ENCODE measurements at regions not wholly inside any gene's neighbourhood (a gene's known extent, or its start where the extent isn't known, plus 50 kb on each side); places are given as distances from the start of the nearest gene placed in this dataset.

GRCh38 chr9:135241381-135242048 lies 154.0 kb downstream of the OLFM1 start:
- H2BK5ac ChIP-seq (ENCODE audit: low read depth, low read length, poor library complexity, severe bottlenecking) = no peak overlapping the region
- no peak overlapping the region for H2AK5ac ChIP-seq (ENCODE audit: low read length, severe bottlenecking)
- WGBS = 78% methylated on average over 19 of the region's 19 CpGs
- no peak overlapping the region for H4K91ac ChIP-seq (ENCODE audit: low read length)
- no peaks in the 10 kb centered on the region for H3K4me1 ChIP-seq (ENCODE audit: control insufficient read depth, insufficient read depth, low read depth, low read length)
- no peaks in the 10 kb centered on the region for H3K9me3 ChIP-seq (ENCODE audit: control insufficient read depth, low read length)
- H3K18ac ChIP-seq (ENCODE audit: low read depth in 1 of 2, low read length in 2 of 2) = no peak overlapping the region
- H3K14ac ChIP-seq (ENCODE audit: low read length in 2 of 2) = no peak overlapping the region
- H3K4me3 ChIP-seq (ENCODE audit: insufficient read depth in 1 of 2, low read depth in 1 of 2, low read length in 2 of 2) = no peak overlapping the region
- H2BK12ac ChIP-seq (ENCODE audit: low read length in 2 of 2) = no peak overlapping the region
- no peak overlapping the region for H3K4ac ChIP-seq (ENCODE audit: low read depth in 1 of 2, low read length in 2 of 2)
- H2BK120ac ChIP-seq (ENCODE audit: low read depth, low read length) = no peak overlapping the region
- no peak overlapping the region for H3K27ac ChIP-seq (ENCODE audit: low read length, poor library complexity, severe bottlenecking)
- peaks cover 0 to 23% of the 10 kb centered on the region in 2 experiments for H3K27me3 ChIP-seq (ENCODE audit: control insufficient read depth in 1 of 2, insufficient read depth in 1 of 2, low read length in 2 of 2)
- H3K79me1 ChIP-seq (replicated peaks; ENCODE audit: low read length, poor library complexity, severe bottlenecking) = no peaks in the 10 kb centered on the region
- H3K9ac ChIP-seq (ENCODE audit: low read length) = no peak overlapping the region
- H4K8ac ChIP-seq (ENCODE audit: low read length) = no peak overlapping the region
- H3K4me2 ChIP-seq (ENCODE audit: low read length, poor library complexity, severe bottlenecking) = no peak overlapping the region
- no peak overlapping the region for H3K23ac ChIP-seq (ENCODE audit: low read length in 2 of 2)
- DNase-seq = no peak
- no peak overlapping the region for H2AFZ ChIP-seq (ENCODE audit: low read depth, low read length)
- no peak overlapping the region for H2BK15ac ChIP-seq (ENCODE audit: low read depth, poor library complexity, severe bottlenecking)
- no peaks in the 10 kb centered on the region for H3K36me3 ChIP-seq (ENCODE audit: control insufficient read depth in 1 of 2, insufficient read depth in 2 of 2, low read depth in 1 of 2, low read length in 2 of 2)

GRCh38 chr9:135242049-135242396 lies 154.6 kb downstream of the OLFM1 start:
- Histone ChIP-seq H3K23ac (ENCODE audit: low read length in 2 of 2) (no peak overlapping the region), H3K9ac (ENCODE audit: low read length) (no peak overlapping the region), H2BK15ac (ENCODE audit: low read depth, poor library complexity, severe bottlenecking) (no peak overlapping the region), H4K8ac (ENCODE audit: low read length) (no peak overlapping the region), H3K36me3 (ENCODE audit: control insufficient read depth in 1 of 2, insufficient read depth in 2 of 2, low read depth in 1 of 2, low read length in 2 of 2) (no peaks in the 10 kb centered on the region), H3K14ac (ENCODE audit: low read length in 2 of 2) (no peak overlapping the region), H4K91ac (ENCODE audit: low read length) (no peak overlapping the region), H2BK5ac (ENCODE audit: low read depth, low read length, poor library complexity, severe bottlenecking) (no peak overlapping the region), H3K18ac (ENCODE audit: low read depth in 1 of 2, low read length in 2 of 2) (no peak overlapping the region), H3K27ac (ENCODE audit: low read length, poor library complexity, severe bottlenecking) (no peak overlapping the region), H3K9me3 (ENCODE audit: control insufficient read depth, low read length) (no peaks in the 10 kb centered on the region), H3K4me3 (ENCODE audit: insufficient read depth in 1 of 2, low read depth in 1 of 2, low read length in 2 of 2) (peak overlapping the region in 1 of 2 experiments; percentile 14), H2BK120ac (ENCODE audit: low read depth, low read length) (no peak overlapping the region), H3K79me1 (replicated peaks; ENCODE audit: low read length, poor library complexity, severe bottlenecking) (no peaks in the 10 kb centered on the region), H3K27me3 (ENCODE audit: control insufficient read depth in 1 of 2, insufficient read depth in 1 of 2, low read length in 2 of 2) (peaks cover 0 to 24% of the 10 kb centered on the region in 2 experiments), H3K4me1 (ENCODE audit: control insufficient read depth, insufficient read depth, low read depth, low read length) (no peaks in the 10 kb centered on the region), H3K4ac (ENCODE audit: low read depth in 1 of 2, low read length in 2 of 2) (no peak overlapping the region), H2AK5ac (ENCODE audit: low read length, severe bottlenecking) (no peak overlapping the region), H3K4me2 (ENCODE audit: low read length, poor library complexity, severe bottlenecking) (no peak overlapping the region), H2BK12ac (ENCODE audit: low read length in 2 of 2) (no peak overlapping the region), H2AFZ (ENCODE audit: low read depth, low read length) (no peak overlapping the region)
- WGBS = 79% methylated on average over 9 of the region's 9 CpGs
- no peak for DNase-seq

GRCh38 chr9:135242406-135242805 lies 154.9 kb downstream of the OLFM1 start:
- Histone ChIP-seq H3K18ac (ENCODE audit: low read depth in 1 of 2, low read length in 2 of 2) (no peak overlapping the region), H2AK5ac (ENCODE audit: low read length, severe bottlenecking) (no peak overlapping the region), H4K91ac (ENCODE audit: low read length) (no peak overlapping the region), H2AFZ (ENCODE audit: low read depth, low read length) (no peak overlapping the region), H3K9me3 (ENCODE audit: control insufficient read depth, low read length) (no peaks in the 10 kb centered on the region), H3K4me1 (ENCODE audit: control insufficient read depth, insufficient read depth, low read depth, low read length) (no peaks in the 10 kb centered on the region), H3K4me3 (ENCODE audit: insufficient read depth in 1 of 2, low read depth in 1 of 2, low read length in 2 of 2) (no peak overlapping the region), H3K14ac (ENCODE audit: low read length in 2 of 2) (no peak overlapping the region), H3K4me2 (ENCODE audit: low read length, poor library complexity, severe bottlenecking) (no peak overlapping the region), H3K36me3 (ENCODE audit: control insufficient read depth in 1 of 2, insufficient read depth in 2 of 2, low read depth in 1 of 2, low read length in 2 of 2) (no peaks in the 10 kb centered on the region), H3K4ac (ENCODE audit: low read depth in 1 of 2, low read length in 2 of 2) (no peak overlapping the region), H3K79me1 (replicated peaks; ENCODE audit: low read length, poor library complexity, severe bottlenecking) (no peaks in the 10 kb centered on the region), H2BK5ac (ENCODE audit: low read depth, low read length, poor library complexity, severe bottlenecking) (no peak overlapping the region), H4K8ac (ENCODE audit: low read length) (no peak overlapping the region), H3K27ac (ENCODE audit: low read length, poor library complexity, severe bottlenecking) (no peak overlapping the region), H2BK15ac (ENCODE audit: low read depth, poor library complexity, severe bottlenecking) (no peak overlapping the region), H2BK120ac (ENCODE audit: low read depth, low read length) (no peak overlapping the region), H2BK12ac (ENCODE audit: low read length in 2 of 2) (no peak overlapping the region), H3K23ac (ENCODE audit: low read length in 2 of 2) (no peak overlapping the region), H3K27me3 (ENCODE audit: control insufficient read depth in 1 of 2, insufficient read depth in 1 of 2, low read length in 2 of 2) (peaks cover 0 to 26% of the 10 kb centered on the region in 2 experiments), H3K9ac (ENCODE audit: low read length) (no peak overlapping the region)
- no peak for DNase-seq
- 84% methylated on average over 10 of the region's 11 CpGs for WGBS

- no peaks in the 10 kb centered on the region for H3K79me1 ChIP-seq (replicated peaks; ENCODE audit: low read length, poor library complexity, severe bottlenecking)
- H2BK120ac ChIP-seq (ENCODE audit: low read depth, low read length) = no peak overlapping the region
- H2BK5ac ChIP-seq (ENCODE audit: low read depth, low read length, poor library complexity, severe bottlenecking) = no peak overlapping the region
- H3K18ac ChIP-seq (ENCODE audit: low read depth in 1 of 2, low read length in 2 of 2) = no peak overlapping the region
- no peak overlapping the region for H3K9ac ChIP-seq (ENCODE audit: low read length)
- no peak overlapping the region for H2AK5ac ChIP-seq (ENCODE audit: low read length, severe bottlenecking)
- no peak overlapping the region for H3K23ac ChIP-seq (ENCODE audit: low read length in 2 of 2)
- no peak overlapping the region for H3K27ac ChIP-seq (ENCODE audit: low read length, poor library complexity, severe bottlenecking)
- H4K91ac ChIP-seq (ENCODE audit: low read length) = no peak overlapping the region
- H2BK12ac ChIP-seq (ENCODE audit: low read length in 2 of 2) = no peak overlapping the region
- no peak overlapping the region for H4K8ac ChIP-seq (ENCODE audit: low read length)
- no peak overlapping the region for H3K4me3 ChIP-seq (ENCODE audit: insufficient read depth in 1 of 2, low read depth in 1 of 2, low read length in 2 of 2)
- 87% methylated on average over 31 of the region's 31 CpGs for WGBS
- peaks cover 2% of the 10 kb centered on the region for H3K4me1 ChIP-seq (ENCODE audit: control insufficient read depth, insufficient read depth, low read depth, low read length)
- peaks cover 0 to 29% of the 10 kb centered on the region in 2 experiments for H3K27me3 ChIP-seq (ENCODE audit: control insufficient read depth in 1 of 2, insufficient read depth in 1 of 2, low read length in 2 of 2)
- H3K36me3 ChIP-seq (ENCODE audit: control insufficient read depth in 1 of 2, insufficient read depth in 2 of 2, low read depth in 1 of 2, low read length in 2 of 2) = no peaks in the 10 kb centered on the region
- no peak overlapping the region for H2BK15ac ChIP-seq (ENCODE audit: low read depth, poor library complexity, severe bottlenecking)
- H3K9me3 ChIP-seq (ENCODE audit: control insufficient read depth, low read length) = no peaks in the 10 kb centered on the region
- DNase-seq = no peak
- H3K4ac ChIP-seq (ENCODE audit: low read depth in 1 of 2, low read length in 2 of 2) = no peak overlapping the region
- H2AFZ ChIP-seq (ENCODE audit: low read depth, low read length) = no peak overlapping the region
- no peak overlapping the region for H3K4me2 ChIP-seq (ENCODE audit: low read length, poor library complexity, severe bottlenecking)
- no peak overlapping the region for H3K14ac ChIP-seq (ENCODE audit: low read length in 2 of 2)
These were observed 156.0 kb downstream of the OLFM1 start for GRCh38 chr9:135243201-135244190.

Measured in mesenchymal stem cell (in vitro differentiated cells and primary cell).